HG02571 (cell line): ENCODE measurements at regions not wholly inside any gene's neighbourhood (a gene's known extent, or its start where the extent isn't known, plus 50 kb on each side); places are given as distances from the start of the nearest gene placed in this dataset.

Experiments used
- ATAC-seq: cut with Tn5 transposase; IDR thresholded peaks from one replicate; pipeline ENCODE4 v1.9.1; 2021; ENCODE audit warnings: mild to moderate bottlenecking, moderate library complexity; ENCODE audit not compliant: unreplicated experiment

DNA sequence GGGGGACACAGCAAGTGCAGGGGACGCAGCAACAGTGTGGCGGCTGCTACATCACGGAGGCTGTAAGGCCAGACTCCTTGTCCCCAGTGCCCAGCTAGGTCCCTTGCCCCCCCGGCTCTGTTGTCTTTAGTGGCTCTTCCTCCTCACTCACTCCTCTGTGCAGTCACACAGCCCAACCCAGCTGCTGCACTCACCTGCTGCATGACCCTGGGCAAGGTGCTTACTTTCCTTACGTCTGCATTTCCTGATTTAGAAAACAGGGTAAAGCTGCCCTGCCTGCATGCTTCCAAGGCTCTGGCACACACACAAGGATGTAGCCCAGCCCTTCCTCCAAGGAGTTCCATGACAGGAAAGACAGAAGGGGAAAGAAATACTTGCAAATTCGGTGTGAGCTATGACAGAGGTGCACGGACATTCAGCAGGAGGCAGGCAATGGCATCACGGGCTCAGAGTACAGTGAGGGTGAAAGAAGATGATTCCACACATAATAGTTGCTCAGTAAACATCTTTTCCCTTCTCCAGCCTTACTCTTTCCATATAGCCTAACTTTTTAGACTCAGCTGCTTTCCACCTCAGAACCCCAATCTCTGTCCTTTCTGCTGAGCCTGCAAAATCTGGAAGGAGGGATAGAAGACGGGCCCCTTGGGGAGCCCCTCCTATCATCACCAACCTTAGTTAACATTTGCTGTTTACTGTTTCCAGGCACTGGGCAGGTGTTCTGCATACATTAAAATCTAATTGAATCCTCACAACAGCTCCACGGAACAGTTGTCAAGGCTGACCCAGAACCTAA is 150.9 kb downstream of the MRM1 start:
- no peak for ATAC-seq

GRCh38 chr17:36755586-36755985 is 154.2 kb downstream of the MRM1 start:
- no peak for ATAC-seq

GRCh38 chr17:36756695-36757094 is 155.3 kb downstream of the MRM1 start:
- ATAC-seq = no peak

GRCh38 chr17:36760425-36760824 is 159.0 kb downstream of the MRM1 start:
- ATAC-seq = no peak

DNA sequence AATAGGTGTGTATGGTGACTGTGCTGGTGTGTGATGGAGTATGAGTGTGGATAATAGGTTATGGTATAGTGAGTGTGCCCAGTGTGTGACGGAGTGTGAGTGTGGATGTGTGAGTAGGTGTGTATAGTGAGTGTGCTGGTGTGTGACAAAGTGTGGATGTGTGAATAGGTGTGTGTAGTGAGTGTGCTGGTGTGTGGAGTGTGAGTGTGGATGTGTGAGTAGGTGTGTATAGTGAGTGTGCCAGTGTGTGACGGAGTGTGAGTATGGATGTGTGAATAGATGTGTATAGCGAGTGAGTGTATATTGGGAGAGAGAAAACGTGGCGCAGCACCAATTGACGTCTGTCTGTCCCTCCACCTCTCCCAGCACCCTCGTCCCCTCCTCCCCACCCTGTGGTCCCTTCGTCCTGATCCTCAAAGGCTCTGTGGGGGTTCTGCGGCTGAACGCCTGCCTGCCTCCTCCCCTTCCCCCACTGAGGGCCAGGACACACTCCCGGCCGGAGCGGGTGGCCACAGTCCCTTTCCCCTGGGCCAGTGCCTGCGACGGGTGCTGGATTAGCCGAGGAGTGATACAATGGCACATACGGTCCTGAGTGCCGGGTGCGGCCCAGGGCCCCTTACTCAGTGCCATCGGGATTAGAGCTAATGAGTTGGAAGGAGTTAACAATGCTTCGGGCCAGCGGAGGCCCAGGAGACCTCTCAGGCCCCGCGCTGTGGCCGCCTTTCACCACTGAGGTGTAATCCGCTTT is 160.0 kb downstream of the MRM1 start:
- ATAC-seq = no peak

DNA sequence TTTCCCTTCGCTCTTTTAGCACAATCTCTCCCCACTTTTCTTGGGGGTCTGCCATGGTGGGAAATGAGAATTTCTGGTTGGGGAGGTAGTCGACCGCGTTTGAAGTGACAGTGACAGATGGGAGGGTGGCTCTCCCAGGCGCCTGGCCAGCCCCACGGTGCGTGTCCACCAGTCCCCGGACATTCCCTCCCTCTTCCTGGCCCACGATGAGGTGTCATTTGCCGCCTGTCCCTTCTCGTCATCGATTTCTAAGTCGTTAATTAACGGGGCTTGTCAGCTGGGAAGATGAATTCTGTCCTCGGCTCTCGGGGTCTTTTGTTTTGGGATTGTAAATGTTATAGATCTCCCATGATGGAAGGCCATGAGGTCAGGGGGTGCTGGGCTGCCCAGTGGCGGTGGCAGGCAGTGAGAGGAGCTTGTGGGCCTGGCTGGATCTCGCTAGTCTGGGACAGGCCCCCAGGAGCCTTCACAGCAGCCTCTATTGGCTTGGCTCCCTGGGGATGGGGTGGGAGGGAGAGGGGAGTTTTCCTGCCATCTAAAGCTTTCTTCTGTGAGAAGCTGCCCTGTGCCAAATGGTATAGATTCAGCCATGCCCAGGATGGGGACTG is 164.2 kb downstream of the MRM1 start:
- no peak for ATAC-seq

GRCh38 chr17:36768394-36768793 is 167.0 kb downstream of the MRM1 start:
- ATAC-seq = no peak

- ATAC-seq = no peak
These were observed 164.2 kb upstream of the LHX1 start for GRCh38 chr17:36773039-36773438.

GRCh38 chr17:36777118-36777517 is 160.2 kb upstream of the LHX1 start:
- no peak for ATAC-seq

GRCh38 chr17:36778448-36778847 is 158.8 kb upstream of the LHX1 start:
- no peak for ATAC-seq

GRCh38 chr17:36779550-36779949 is 157.7 kb upstream of the LHX1 start:
- no peak for ATAC-seq

GRCh38 chr17:36784633-36785032 is 152.6 kb upstream of the LHX1 start:
- no peak for ATAC-seq

GRCh38 chr17:36786867-36787266 is 150.4 kb upstream of the LHX1 start:
- no peak for ATAC-seq

- ATAC-seq = no peak
These were observed 145.9 kb upstream of the LHX1 start for GRCh38 chr17:36791150-36791941.

- ATAC-seq = no peak
These were observed 145.3 kb upstream of the LHX1 start for GRCh38 chr17:36791942-36792475.

- ATAC-seq = no peak
These were observed 144.4 kb upstream of the LHX1 start for GRCh38 chr17:36792849-36793248.

DNA sequence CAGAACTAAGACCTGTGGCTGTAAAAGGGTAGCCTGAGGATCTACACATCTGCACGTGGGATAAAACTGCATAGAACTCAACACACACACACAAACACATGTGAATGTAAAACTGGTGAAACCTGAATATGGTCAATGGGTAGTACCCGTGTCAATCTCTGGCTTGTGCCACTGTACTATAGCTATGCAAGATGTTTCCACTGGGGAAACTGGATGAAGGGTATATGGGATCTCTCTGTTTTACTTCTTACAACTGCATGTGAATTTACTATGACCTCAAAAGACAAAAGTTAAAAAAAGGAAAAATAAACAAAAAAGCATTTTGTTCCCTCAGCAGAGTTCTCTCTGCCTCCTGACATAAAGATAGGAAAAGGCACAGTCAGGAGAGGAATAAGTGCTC is 143.3 kb upstream of the LHX1 start:
- no peak for ATAC-seq

GRCh38 chr17:36807496-36808179 is 129.6 kb upstream of the LHX1 start:
- no peak for ATAC-seq

- ATAC-seq = no peak
These were observed 129.1 kb upstream of the LHX1 start for GRCh38 chr17:36808180-36808661.

DNA sequence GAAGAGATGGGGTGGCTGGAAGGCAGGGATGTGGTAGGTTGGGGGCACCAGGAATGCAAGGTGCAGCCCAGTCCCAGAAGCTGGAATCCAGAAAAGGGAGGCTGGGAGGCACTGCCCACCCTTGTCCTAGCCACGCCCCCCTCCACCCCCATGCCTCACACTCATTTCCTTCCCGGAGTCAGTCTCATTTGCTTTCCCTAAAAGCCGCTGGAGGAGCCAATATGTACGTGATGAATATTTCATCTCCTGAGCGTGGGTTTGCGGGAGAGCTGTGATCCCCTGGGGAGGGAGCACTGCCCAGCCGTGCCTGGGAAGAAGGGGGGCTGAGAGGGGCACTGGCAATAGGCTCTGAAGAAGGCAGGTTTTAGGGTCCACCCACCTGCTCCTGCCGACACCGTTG is 124.5 kb upstream of the LHX1 start:
- ATAC-seq = no peak
